Activated naive CD4-positive, alpha-beta T cell treated with anti-CD3 and anti-CD28 coated beads for 36 hours (primary cell): ENCODE measurements at regions not wholly inside any gene's neighbourhood (a gene's known extent, or its start where the extent isn't known, plus 50 kb on each side); places are given as distances from the start of the nearest gene placed in this dataset.

Experiments
- CTCF ChIA-PET: fragments of 350-600 bp; sonication (Branson Sonifier 250); formaldehyde crosslinking; loops from one replicate; lab custom pipeline; 2021; ENCODE audit warnings: antibody characterized with exemption; lab: Charles Lee
- DNase-seq: peaks from one replicate; pipeline ENCODE4 v3.0.0-alpha.2; 2020
- H3K27ac Mint-ChIP-seq: one replicate; pipeline ENCODE4 v1.8.0; 2021; ENCODE audit warnings: mild to moderate bottlenecking, mixed read lengths
- H3K27me3 Mint-ChIP-seq: one replicate; pipeline ENCODE4 v1.8.0; 2021; ENCODE audit warnings: low read depth, mixed read lengths
- H3K36me3 Mint-ChIP-seq: one replicate; pipeline ENCODE4 v1.8.0; 2021; ENCODE audit warnings: low read depth, mixed read lengths
- H3K4me1 Mint-ChIP-seq: one replicate; pipeline ENCODE4 v1.8.0; 2021; ENCODE audit warnings: low read depth, mixed read lengths
- H3K4me3 Mint-ChIP-seq: one replicate; pipeline ENCODE4 v1.8.0; 2021; ENCODE audit warnings: mild to moderate bottlenecking, moderate library complexity, mixed read lengths
- H3K9me3 Mint-ChIP-seq: one replicate; pipeline ENCODE4 v1.8.0; 2021; ENCODE audit warnings: mixed read lengths
- intact Hi-C: fragments of 100-400 bp; cut with micrococcal nuclease; formaldehyde crosslinking; loops from one replicate; pipeline ENCODE4 v1.15.1; 2023

GRCh38 chr13:22285867-22286266 lies 615.0 kb downstream of the FGF9 start:
- Mint-ChIP-seq H3K27ac (no peak overlapping the region), H3K27me3 (peaks cover 4% of the 10 kb centered on the region), H3K4me1 (no peaks in the 10 kb centered on the region), H3K36me3 (no peaks in the 10 kb centered on the region), H3K9me3 (no peaks in the 10 kb centered on the region), H3K4me3 (no peak overlapping the region)
- no peak for DNase-seq
- intact Hi-C loops: no loop called here
- CTCF ChIA-PET: interaction anchor here (1.1 kb wide), 1 partner anchor 180 kb away, joined by 3 read pairs; no protein-coding TSS in a partner anchor

GRCh38 chr13:22286338-22286737 lies 615.5 kb downstream of the FGF9 start:
- Mint-ChIP-seq H3K4me3 (no peak overlapping the region), H3K36me3 (no peaks in the 10 kb centered on the region), H3K4me1 (no peaks in the 10 kb centered on the region), H3K27ac (no peak overlapping the region), H3K27me3 (peaks cover 4% of the 10 kb centered on the region), H3K9me3 (no peaks in the 10 kb centered on the region)
- no peak for DNase-seq
- intact Hi-C loops: no loop called here
- CTCF ChIA-PET: interaction anchor here (0.6 to 1.1 kb wide), 2 partner anchors 82 to 180 kb away, joined by 3 read pairs; no protein-coding TSS in a partner anchor

GRCh38 chr13:22287343-22287920 lies 616.6 kb downstream of the FGF9 start:
- CTCF ChIA-PET: no interaction called here
- Mint-ChIP-seq H3K9me3 (no peaks in the 10 kb centered on the region), H3K27me3 (peaks cover 4% of the 10 kb centered on the region), H3K36me3 (no peaks in the 10 kb centered on the region), H3K4me3 (no peak overlapping the region), H3K27ac (no peak overlapping the region), H3K4me1 (no peaks in the 10 kb centered on the region)
- intact Hi-C loops: no loop called here
- DNase-seq: no peak

GRCh38 chr13:22288496-22288895 lies 617.6 kb downstream of the FGF9 start:
- Mint-ChIP-seq H3K36me3 (no peaks in the 10 kb centered on the region), H3K27ac (no peak overlapping the region), H3K9me3 (no peaks in the 10 kb centered on the region), H3K4me1 (no peaks in the 10 kb centered on the region), H3K4me3 (no peak overlapping the region), H3K27me3 (peaks cover 4% of the 10 kb centered on the region)
- no peak for DNase-seq
- intact Hi-C loops: no loop called here
- CTCF ChIA-PET: no interaction called here

DNA sequence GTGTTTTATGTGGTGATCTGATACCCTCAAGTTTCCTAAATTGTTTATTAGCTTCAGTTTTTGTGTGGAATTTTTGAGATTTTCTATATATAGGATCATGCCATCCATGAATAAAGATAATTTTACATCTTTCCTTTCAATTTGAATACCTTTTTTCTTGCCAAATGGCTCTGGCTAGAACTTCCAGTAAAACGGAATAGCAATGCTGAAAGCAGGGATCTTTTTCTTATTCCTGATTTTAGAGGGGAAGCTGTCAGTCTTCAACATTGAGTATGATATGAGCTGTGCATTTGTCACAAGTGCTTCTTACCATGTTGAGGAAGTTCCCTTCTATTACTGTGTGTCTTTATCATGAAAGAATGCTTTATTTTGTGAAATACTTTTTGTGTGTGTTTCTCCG lies 618.8 kb downstream of the FGF9 start:
- DNase-seq: no peak
- no peaks in the 10 kb centered on the region for H3K9me3 Mint-ChIP-seq
- H3K4me1 Mint-ChIP-seq: no peaks in the 10 kb centered on the region
- CTCF ChIA-PET: no interaction called here
- no peak overlapping the region for H3K27ac Mint-ChIP-seq
- H3K4me3 Mint-ChIP-seq: no peak overlapping the region
- H3K27me3 Mint-ChIP-seq: peaks cover 5% of the 10 kb centered on the region
- intact Hi-C loops: no loop called here
- no peaks in the 10 kb centered on the region for H3K36me3 Mint-ChIP-seq

- intact Hi-C loops: no loop called here
- CTCF ChIA-PET: no interaction called here
- H3K9me3 Mint-ChIP-seq: peaks cover 3% of the 10 kb centered on the region
- H3K4me3 Mint-ChIP-seq: no peak overlapping the region
- peaks cover 2% of the 10 kb centered on the region for H3K4me1 Mint-ChIP-seq
- H3K27me3 Mint-ChIP-seq: peaks cover 6% of the 10 kb centered on the region
- no peak overlapping the region for H3K27ac Mint-ChIP-seq
- DNase-seq: no peak
- peaks cover 3% of the 10 kb centered on the region for H3K36me3 Mint-ChIP-seq
These were observed 627.7 kb downstream of the FGF9 start for GRCh38 chr13:22298530-22298929.

- CTCF ChIA-PET: no interaction called here
- intact Hi-C loops: no loop called here
- no peak for DNase-seq
- Mint-ChIP-seq H3K4me1 (no peaks in the 10 kb centered on the region), H3K27me3 (peaks cover 7% of the 10 kb centered on the region), H3K27ac (no peak overlapping the region), H3K4me3 (no peak overlapping the region), H3K9me3 (peaks cover 7% of the 10 kb centered on the region), H3K36me3 (peaks cover 2% of the 10 kb centered on the region)
These were observed 641.0 kb downstream of the FGF9 start for GRCh38 chr13:22311734-22312404.

DNA sequence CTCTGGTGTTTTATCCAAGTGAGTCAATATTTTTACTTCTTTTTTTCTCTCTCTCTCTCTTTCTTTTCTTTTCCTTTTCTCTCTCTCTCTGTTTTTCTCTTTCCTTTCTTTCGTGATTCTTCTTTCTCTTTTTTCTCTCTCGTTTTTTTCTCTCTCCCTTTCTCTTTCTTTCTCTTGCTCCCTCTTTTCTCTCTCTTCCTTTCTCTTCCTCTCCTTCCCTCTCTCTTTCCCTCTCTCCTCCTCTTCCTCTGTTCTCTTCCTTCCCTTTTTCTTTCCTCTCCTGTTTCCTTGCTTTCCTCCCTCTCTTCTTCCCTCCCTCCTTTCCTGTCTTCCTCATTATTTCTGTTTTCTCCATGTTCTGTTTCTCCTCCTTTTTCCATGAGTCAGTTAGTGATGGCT lies 641.5 kb downstream of the FGF9 start:
- H3K4me1 Mint-ChIP-seq: no peaks in the 10 kb centered on the region

GRCh38 chr13:22316494-22317025 lies 645.7 kb downstream of the FGF9 start:
- H3K36me3 Mint-ChIP-seq: no peaks in the 10 kb centered on the region
- no peaks in the 10 kb centered on the region for H3K4me1 Mint-ChIP-seq
- H3K27me3 Mint-ChIP-seq: no peaks in the 10 kb centered on the region
- no peak overlapping the region for H3K4me3 Mint-ChIP-seq
- CTCF ChIA-PET: interaction anchor here (0.6 kb wide), 1 partner anchor 19 kb away, joined by 4 read pairs; no protein-coding TSS in a partner anchor
- H3K9me3 Mint-ChIP-seq: peaks cover 1% of the 10 kb centered on the region
- intact Hi-C loops: no loop called here
- H3K27ac Mint-ChIP-seq: no peak overlapping the region
- no peak for DNase-seq

More for the DNA sequence above, 641.5 kb downstream of the FGF9 start:
- H3K27me3 Mint-ChIP-seq: peaks cover 1% of the 10 kb centered on the region
- peaks cover 4% of the 10 kb centered on the region for H3K9me3 Mint-ChIP-seq
- H3K36me3 Mint-ChIP-seq: peaks cover 1% of the 10 kb centered on the region
- H3K27ac Mint-ChIP-seq: no peak overlapping the region
- CTCF ChIA-PET: no interaction called here
- no peak for DNase-seq
- intact Hi-C loops: no loop called here
- no peak overlapping the region for H3K4me3 Mint-ChIP-seq

DNA sequence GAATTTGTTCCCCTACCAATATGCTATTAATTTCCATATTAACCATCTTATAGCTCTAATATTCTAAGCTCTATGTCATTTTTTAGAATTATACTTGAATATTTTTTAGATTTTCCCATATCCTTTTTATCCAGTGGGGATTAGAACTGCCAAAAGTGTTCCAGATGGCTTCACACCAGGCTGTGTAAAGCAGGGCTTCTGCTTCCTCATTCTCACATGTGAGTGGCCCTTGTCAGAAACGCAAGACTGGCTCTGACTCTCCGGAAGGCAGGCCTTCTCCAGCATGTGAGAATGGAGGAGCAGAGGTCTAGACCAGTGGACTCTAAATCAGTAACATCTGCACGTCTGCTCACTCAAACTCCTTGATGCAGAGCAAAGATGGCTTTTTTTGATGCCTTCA lies 650.1 kb downstream of the FGF9 start:
- intact Hi-C loops: no loop called here
- CTCF ChIA-PET: no interaction called here
- DNase-seq: no peak
- Mint-ChIP-seq H3K27me3 (peaks cover 2% of the 10 kb centered on the region), H3K9me3 (no peaks in the 10 kb centered on the region), H3K4me1 (no peaks in the 10 kb centered on the region), H3K4me3 (no peak overlapping the region), H3K27ac (no peak overlapping the region), H3K36me3 (no peaks in the 10 kb centered on the region)

DNA sequence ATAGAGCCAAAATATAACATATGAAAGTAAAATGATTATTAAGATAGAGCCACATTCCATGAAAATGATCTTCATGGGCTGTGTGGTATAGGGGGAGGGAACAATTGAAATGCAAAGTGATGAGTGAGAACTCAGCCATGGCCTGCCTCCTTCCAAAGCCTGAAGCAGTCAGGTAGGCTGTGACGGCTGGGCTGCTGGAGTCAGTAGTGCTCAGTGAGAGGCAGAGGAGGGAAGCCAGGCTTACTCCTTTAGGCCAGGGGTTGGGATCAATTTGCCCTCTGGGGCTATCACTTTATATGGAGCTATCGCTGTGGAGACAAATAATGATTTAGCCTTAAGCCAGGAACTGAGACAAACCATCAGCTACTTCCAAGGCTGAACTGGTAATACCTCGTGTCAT lies 654.9 kb downstream of the FGF9 start:
- CTCF ChIA-PET: no interaction called here
- Mint-ChIP-seq H3K27ac (no peak overlapping the region), H3K27me3 (peaks cover 2% of the 10 kb centered on the region), H3K9me3 (no peaks in the 10 kb centered on the region), H3K4me3 (no peak overlapping the region), H3K4me1 (no peaks in the 10 kb centered on the region), H3K36me3 (no peaks in the 10 kb centered on the region)
- intact Hi-C loops: no loop called here
- no peak for DNase-seq

- DNase-seq: no peak
- Mint-ChIP-seq H3K27me3 (no peaks in the 10 kb centered on the region), H3K36me3 (no peaks in the 10 kb centered on the region), H3K27ac (no peak overlapping the region), H3K9me3 (no peaks in the 10 kb centered on the region), H3K4me3 (no peak overlapping the region), H3K4me1 (no peaks in the 10 kb centered on the region)
- intact Hi-C loops: no loop called here
- CTCF ChIA-PET: no interaction called here
These were observed 661.5 kb downstream of the FGF9 start for GRCh38 chr13:22332416-22332815.

- H3K36me3 Mint-ChIP-seq: peaks cover 2% of the 10 kb centered on the region
These were observed 665.6 kb downstream of the FGF9 start for GRCh38 chr13:22336460-22336859.

More at GRCh38 chr13:22336460-22336859, 665.6 kb downstream of the FGF9 start:
- CTCF ChIA-PET: interaction anchor here (0.6 kb wide), 1 partner anchor 20 kb away, joined by 4 read pairs; no protein-coding TSS in a partner anchor
- Mint-ChIP-seq H3K27me3 (no peaks in the 10 kb centered on the region), H3K4me1 (no peaks in the 10 kb centered on the region), H3K4me3 (no peak overlapping the region), H3K9me3 (peaks cover 6% of the 10 kb centered on the region), H3K27ac (no peak overlapping the region)
- no peak for DNase-seq
- intact Hi-C loops: no loop called here
